ENCODE measurements at regions not wholly inside any gene's neighbourhood (a gene's known extent, or its start where the extent isn't known, plus 50 kb on each side); places are given as distances from the start of the nearest gene placed in this dataset.
"Not testable (repeated sequence)": the region's sequence is repeated elsewhere in the genome, so short reads cannot be mapped to it uniquely, and the experiment has no call there.

- no peak for DNase-seq
Measured at GRCh38 chr15:25624504-25625177, 185.8 kb upstream of the UBE3A start.

GRCh38 chr15:25623708-25624107 lies 184.9 kb upstream of the UBE3A start:
- DNase-seq: no peak

- DNase-seq: no peak
Measured at GRCh38 chr15:25620466-25620865, 181.6 kb upstream of the UBE3A start.

GRCh38 chr15:25619761-25620160 lies 180.9 kb upstream of the UBE3A start:
- DNase-seq: no peak

- no peak for DNase-seq
Measured at GRCh38 chr15:25619076-25619475, 180.3 kb upstream of the UBE3A start.

GRCh38 chr15:25618161-25618560 lies 179.3 kb upstream of the UBE3A start:
- DNase-seq: no peak

GRCh38 chr15:25616471-25616870 lies 177.6 kb upstream of the UBE3A start:
- no peak for DNase-seq

GRCh38 chr15:25613134-25613533 lies 174.3 kb upstream of the UBE3A start:
- DNase-seq: no peak

- no peak for DNase-seq
Measured at GRCh38 chr15:25611603-25612002, 172.8 kb upstream of the UBE3A start.

- DNase-seq: no peak
Measured at GRCh38 chr15:25609371-25609770, 170.5 kb upstream of the UBE3A start.

GRCh38 chr15:25608926-25609325 lies 170.1 kb upstream of the UBE3A start:
- no peak for DNase-seq

GRCh38 chr15:25605151-25605550 lies 166.3 kb upstream of the UBE3A start:
- no peak for DNase-seq

- DNase-seq: no peak
Measured at GRCh38 chr15:25600751-25601150, 161.9 kb upstream of the UBE3A start.

GRCh38 chr15:25597571-25597970 lies 158.7 kb upstream of the UBE3A start:
- DNase-seq: no peak

- no peak for DNase-seq
Measured at GRCh38 chr15:25596644-25597562, 158.1 kb upstream of the UBE3A start.

- DNase-seq: no peak
Measured at GRCh38 chr15:25587616-25588340, 149.0 kb upstream of the UBE3A start.

GRCh38 chr15:25582886-25583285 lies 144.1 kb upstream of the UBE3A start:
- DNase-seq: no peak

- no peak for DNase-seq
Measured at GRCh38 chr15:25579127-25579526, 140.3 kb upstream of the UBE3A start.

GRCh38 chr15:25572191-25572590 lies 133.4 kb upstream of the UBE3A start:
- no peak for DNase-seq

GRCh38 chr15:25568751-25569150 lies 129.9 kb upstream of the UBE3A start:
- no peak for DNase-seq

GRCh38 chr15:25566545-25566944 lies 127.7 kb upstream of the UBE3A start:
- not testable (repeated sequence) for DNase-seq

- no peak for DNase-seq
Measured at GRCh38 chr15:25565470-25566264, 126.8 kb upstream of the UBE3A start.

- no peak for DNase-seq
Measured at GRCh38 chr15:25563596-25563995, 124.8 kb upstream of the UBE3A start.
